SK-N-SH (cell line): ENCODE measurements at regions not wholly inside any gene's neighbourhood (a gene's known extent, or its start where the extent isn't known, plus 50 kb on each side); places are given as distances from the start of the nearest gene placed in this dataset.

ENCODE experiments used
- CTCF ChIA-PET: fragments of 300-600, 350-600 bp; formaldehyde crosslinking; extraction: SDS; loops from one replicate; lab custom pipeline; 2021; lab: Yijun Ruan, JAX
- POLR2A ChIA-PET: fragments of 350-600 bp; sonication (Branson Sonifier 250); formaldehyde crosslinking; extraction: SDS; loops from one replicate; lab custom pipeline; 2020; ENCODE audit warnings: antibody characterized with exemption, inconsistent platforms; lab: Yijun Ruan, JAX
- DNase-seq: peaks from one replicate; pipeline ENCODE4 v3.0.0; 2012
- H2AFZ ChIP-seq: fragments of 200-600 bp; sonication (generic); 2 replicates; pipeline ENCODE4 v1.8.1; 2016; ENCODE audit warnings: antibody characterized with exemption, mild to moderate bottlenecking, low read depth
- H3F3A ChIP-seq: fragments of 200-600 bp; sonication (generic); replicated peaks from 2 replicates; pipeline ENCODE3; 2016; ENCODE audit warnings: antibody characterized with exemption, mild to moderate bottlenecking; ENCODE audit not compliant: insufficient read depth
- H3K27ac ChIP-seq, 2 experiments: fragments of 200-500 bp in 1 of 2; fragments of 200-600 bp in 1 of 2; sonication (Bioruptor generic) in 1 of 2; sonication (generic), shearing (Covaris generic) in 1 of 2; 2 replicates each; pipeline versions ENCODE4 v1.5.1 to v1.6.1; 2014 to 2016; ENCODE audit warnings: low read depth in 2 of 2, inconsistent platforms in 1 of 2, low read length in 1 of 2, mild to moderate bottlenecking in 1 of 2, mixed read lengths in 1 of 2
- H3K27me3 ChIP-seq: fragments of 200-600 bp; sonication (generic), shearing (Covaris generic); 2 replicates; pipeline ENCODE4 v1.6.1; 2016; ENCODE audit warnings: mixed run types; ENCODE audit not compliant: insufficient read depth
- H3K36me3 ChIP-seq, 2 experiments: fragments of 200-500 bp in 1 of 2; fragments of 200-600 bp in 1 of 2; sonication (Bioruptor generic) in 1 of 2; sonication (generic) in 1 of 2; replicated peaks in 1 of 2; 2 replicates each; pipeline versions ENCODE3 to v1.5.1; 2014 to 2016; ENCODE audit warnings: low read length in 1 of 2, mild to moderate bottlenecking in 1 of 2; ENCODE audit not compliant: insufficient read depth in 2 of 2, control insufficient read depth in 1 of 2
- H3K4me1 ChIP-seq, 2 experiments: fragments of 200-500 bp in 1 of 2; fragments of 200-600 bp in 1 of 2; sonication (Bioruptor generic) in 1 of 2; sonication (generic), shearing (Covaris generic) in 1 of 2; 2 replicates each; pipeline versions ENCODE4 v1.5.1 to v1.6.1; 2014 to 2016; ENCODE audit warnings: low read depth in 1 of 2, low read length in 1 of 2, mixed run types in 1 of 2; ENCODE audit not compliant: insufficient read depth in 2 of 2, control insufficient read depth in 1 of 2
- H3K4me2 ChIP-seq: fragments of 200-600 bp; sonication (generic), shearing (Covaris generic); 2 replicates; pipeline ENCODE4 v1.6.1; 2017; ENCODE audit warnings: mixed run types
- H3K4me3 ChIP-seq, 2 experiments: fragments of 200-500 bp in 1 of 2; fragments of 200-600 bp in 1 of 2; sonication (Bioruptor generic) in 1 of 2; sonication (generic), shearing (Covaris generic) in 1 of 2; 2 replicates each; pipeline versions ENCODE4 v1.5.1 to v1.8.1; 2014 to 2016; ENCODE audit warnings: low read depth in 2 of 2, inconsistent platforms in 1 of 2, low read length in 1 of 2, mild to moderate bottlenecking in 1 of 2, mixed read lengths in 1 of 2, moderate library complexity in 1 of 2
- H3K79me2 ChIP-seq: fragments of 200-600 bp; sonication (generic); 2 replicates; pipeline ENCODE4 v1.8.1; 2017; ENCODE audit warnings: mild to moderate bottlenecking; ENCODE audit not compliant: insufficient read depth
- H3K9ac ChIP-seq: fragments of 200-600 bp; sonication (generic); 2 replicates; pipeline ENCODE4 v1.6.1; 2017; ENCODE audit warnings: mixed run types
- H3K9me2 ChIP-seq: fragments of 200-600 bp; sonication (generic); 2 replicates; pipeline ENCODE4 v1.6.1; 2017; ENCODE audit warnings: mixed run types
- H3K9me3 ChIP-seq: fragments of 200-600 bp; sonication (generic); 2 replicates; pipeline ENCODE4 v1.6.1; 2017; ENCODE audit warnings: mixed run types, mild to moderate bottlenecking, moderate library complexity
- H4K20me1 ChIP-seq: fragments of 200-600 bp; sonication (generic); 2 replicates; pipeline ENCODE4 v1.6.1; 2017; ENCODE audit warnings: mild to moderate bottlenecking, mixed run types; ENCODE audit not compliant: insufficient read depth
- ELF1 ChIP-seq: IDR thresholded peaks from 2 replicates; pipeline ENCODE4 v1.4.0; 2012
- EP300 ChIP-seq, 2 experiments: IDR thresholded peaks; 2 replicates each; pipeline versions ENCODE4 v1.4.0 to v1.6.1; 2012; ENCODE audit warnings: borderline replicate concordance in 1 of 2, low read depth in 1 of 2, low read length in 1 of 2
- EZH2phosphoT487 ChIP-seq: fragments of 200-600 bp; sonication (generic); IDR thresholded peaks from 2 replicates; pipeline ENCODE4 v1.6.1; 2017; ENCODE audit warnings: low read depth, mixed run types, mild to moderate bottlenecking, antibody characterized with exemption, moderate library complexity, borderline replicate concordance
- FOXJ3 ChIP-seq: sonication (generic); formaldehyde crosslinking; IDR thresholded peaks from 2 replicates; pipeline ENCODE4 v1.5.1; 2020; ENCODE audit warnings: mild to moderate bottlenecking, missing genetic modification reagents
- GATA2 ChIP-seq: sonication (generic); formaldehyde crosslinking; IDR thresholded peaks from 2 replicates; pipeline ENCODE4 v1.5.0; 2020; ENCODE audit warnings: mild to moderate bottlenecking, missing genetic modification reagents
- MEF2A ChIP-seq: IDR thresholded peaks from 2 replicates; pipeline ENCODE4 v1.4.0; 2012; ENCODE audit warnings: low read depth, borderline replicate concordance
- MXI1 ChIP-seq: IDR thresholded peaks from 2 replicates; pipeline ENCODE4 v1.6.1; 2012; ENCODE audit warnings: mild to moderate bottlenecking, low read depth, low read length, improper control_type of control experiment
- NFIC ChIP-seq: IDR thresholded peaks from 2 replicates; pipeline ENCODE4 v1.4.0; 2012; ENCODE audit warnings: borderline replicate concordance
- POLR2AphosphoS5 ChIP-seq: IDR thresholded peaks from 2 replicates; pipeline ENCODE4 v1.6.1; 2012; ENCODE audit warnings: low read depth, low read length
- RAD21 ChIP-seq: IDR thresholded peaks from 2 replicates; pipeline ENCODE4 v1.6.1; 2012; ENCODE audit warnings: mild to moderate bottlenecking, low read length
- RFX5 ChIP-seq: IDR thresholded peaks from 2 replicates; pipeline ENCODE4 v1.6.1; 2012; ENCODE audit warnings: mild to moderate bottlenecking, improper control_type of control experiment, low read length
- RXRA ChIP-seq: IDR thresholded peaks from 2 replicates; pipeline ENCODE4 v1.4.0; 2012; ENCODE audit warnings: low read depth, mild to moderate bottlenecking, borderline replicate concordance
- SIN3A ChIP-seq: IDR thresholded peaks from 2 replicates; pipeline ENCODE4 v1.6.1; 2012; ENCODE audit warnings: low read depth, mild to moderate bottlenecking, low read length, moderate library complexity, borderline replicate concordance
- SMC3 ChIP-seq: IDR thresholded peaks from 2 replicates; pipeline ENCODE4 v1.6.1; 2012; ENCODE audit warnings: low read depth, low read length, improper control_type of control experiment
- TAF1 ChIP-seq: IDR thresholded peaks from 2 replicates; pipeline ENCODE4 v1.6.1; 2012; ENCODE audit warnings: low read depth, mild to moderate bottlenecking, low read length, moderate library complexity, borderline replicate concordance
- TEAD4 ChIP-seq: IDR thresholded peaks from 2 replicates; pipeline ENCODE4 v1.4.0; 2012; ENCODE audit warnings: mild to moderate bottlenecking, borderline replicate concordance; ENCODE audit not compliant: insufficient read depth
- USF1 ChIP-seq: IDR thresholded peaks from 2 replicates; pipeline ENCODE4 v1.4.0; 2012; ENCODE audit warnings: low read depth, borderline replicate concordance
- USF2 ChIP-seq: fragments of 150-350 bp; IDR thresholded peaks from 2 replicates; pipeline ENCODE4 v1.6.1; 2017; ENCODE audit warnings: antibody characterized with exemption, low read length, low read depth, borderline replicate concordance
- YY1 ChIP-seq: IDR thresholded peaks from 2 replicates; pipeline ENCODE4 v1.4.0; 2012; ENCODE audit warnings: low read depth, mild to moderate bottlenecking
- WGBS: methylation state at CpG from one replicate; pipeline ENCODE4 v1.1.6; 2017; ENCODE audit warnings: low lambda C conversion rate; 5-methylcytosine and 5-hydroxymethylcytosine counted together
- TF ChIP-seq, protein P1 (sequence below): IDR thresholded peaks from 2 replicates; pipeline ENCODE4 v1.4.0; 2012; ENCODE audit warnings: low read depth, borderline replicate concordance

DNA sequence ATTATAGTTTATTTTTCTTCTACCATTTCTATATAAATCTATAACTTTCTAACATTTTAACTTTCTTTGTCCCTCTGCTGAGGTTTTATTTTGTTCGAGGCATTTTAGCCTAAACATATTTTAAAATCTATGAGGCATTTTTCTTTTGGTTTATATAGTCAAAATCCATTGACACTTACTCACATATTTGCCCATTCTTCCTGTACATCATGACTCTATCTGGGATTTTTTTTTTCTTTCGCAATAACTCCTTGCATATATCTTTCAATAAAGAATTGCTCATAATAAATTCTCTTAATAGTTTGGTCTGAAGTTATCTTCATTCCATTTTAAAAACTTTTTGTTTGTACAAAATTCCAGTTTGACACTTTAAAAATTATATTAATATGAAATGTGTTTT, 632.3 kb downstream of the TLE4 start (continued):
- TF ChIP-seq USF1 (no peak), EP300 (IDR thresholded peaks at IDR 0.05; ENCODE audit: borderline replicate concordance in 1 of 2, low read depth in 1 of 2, low read length in 1 of 2) (no peak)

DNA sequence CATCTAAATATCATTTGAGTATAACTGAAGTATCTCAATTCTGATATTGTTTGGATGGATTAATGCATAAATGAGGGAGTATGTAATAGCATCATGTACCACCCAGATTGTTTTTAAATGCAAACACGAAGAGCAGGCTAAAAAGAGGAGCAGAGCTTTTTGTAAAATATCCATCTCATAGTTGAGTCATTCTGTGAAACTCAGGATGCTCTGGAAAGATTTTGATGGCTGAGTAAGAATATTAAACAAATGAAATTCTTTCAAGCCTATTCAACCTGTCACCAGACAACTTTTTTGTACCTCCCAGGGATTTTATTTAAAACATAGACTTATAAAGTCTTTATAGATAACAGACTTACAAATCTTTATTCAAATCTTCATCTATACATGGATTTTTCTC, 625.9 kb downstream of the TLE4 start:
- no peaks in the 10 kb centered on the region for H3K9me3 ChIP-seq
- no peak overlapping the region for H3K4me2 ChIP-seq
- POLR2A ChIA-PET, result no interaction called here
- peaks cover 0 to 2% of the 10 kb centered on the region in 2 experiments; a peak in 1 of 4 replicates for H3K4me1 ChIP-seq
- H2AFZ ChIP-seq, result no peak overlapping the region
- H3K4me3 ChIP-seq, result no peak overlapping the region
- H3K79me2 ChIP-seq, result no peaks in the 10 kb centered on the region
- no peaks in the 10 kb centered on the region for H4K20me1 ChIP-seq
- TF ChIP-seq TEAD4 (no peak), SIN3A (no peak), EZH2phosphoT487 (no peak), USF1 (no peak), RXRA (no peak)
- TF ChIP-seq, protein P1, sequence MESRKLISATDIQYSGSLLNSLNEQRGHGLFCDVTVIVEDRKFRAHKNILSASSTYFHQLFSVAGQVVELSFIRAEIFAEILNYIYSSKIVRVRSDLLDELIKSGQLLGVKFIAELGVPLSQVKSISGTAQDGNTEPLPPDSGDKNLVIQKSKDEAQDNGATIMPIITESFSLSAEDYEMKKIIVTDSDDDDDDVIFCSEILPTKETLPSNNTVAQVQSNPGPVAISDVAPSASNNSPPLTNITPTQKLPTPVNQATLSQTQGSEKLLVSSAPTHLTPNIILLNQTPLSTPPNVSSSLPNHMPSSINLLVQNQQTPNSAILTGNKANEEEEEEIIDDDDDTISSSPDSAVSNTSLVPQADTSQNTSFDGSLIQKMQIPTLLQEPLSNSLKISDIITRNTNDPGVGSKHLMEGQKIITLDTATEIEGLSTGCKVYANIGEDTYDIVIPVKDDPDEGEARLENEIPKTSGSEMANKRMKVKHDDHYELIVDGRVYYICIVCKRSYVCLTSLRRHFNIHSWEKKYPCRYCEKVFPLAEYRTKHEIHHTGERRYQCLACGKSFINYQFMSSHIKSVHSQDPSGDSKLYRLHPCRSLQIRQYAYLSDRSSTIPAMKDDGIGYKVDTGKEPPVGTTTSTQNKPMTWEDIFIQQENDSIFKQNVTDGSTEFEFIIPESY, result no peak
- no peak overlapping the region for H3K9ac ChIP-seq
- no peaks in the 10 kb centered on the region for H3K36me3 ChIP-seq
- H3K9me2 ChIP-seq, result no peaks in the 10 kb centered on the region
- 12% methylated on average over 1 of the region's 1 CpG for WGBS
- H3K27me3 ChIP-seq, result no peaks in the 10 kb centered on the region
- no peak for DNase-seq
- no peaks in the 10 kb centered on the region for H3F3A ChIP-seq
- H3K27ac ChIP-seq, result no peak overlapping the region
- CTCF ChIA-PET, result no interaction called here

DNA sequence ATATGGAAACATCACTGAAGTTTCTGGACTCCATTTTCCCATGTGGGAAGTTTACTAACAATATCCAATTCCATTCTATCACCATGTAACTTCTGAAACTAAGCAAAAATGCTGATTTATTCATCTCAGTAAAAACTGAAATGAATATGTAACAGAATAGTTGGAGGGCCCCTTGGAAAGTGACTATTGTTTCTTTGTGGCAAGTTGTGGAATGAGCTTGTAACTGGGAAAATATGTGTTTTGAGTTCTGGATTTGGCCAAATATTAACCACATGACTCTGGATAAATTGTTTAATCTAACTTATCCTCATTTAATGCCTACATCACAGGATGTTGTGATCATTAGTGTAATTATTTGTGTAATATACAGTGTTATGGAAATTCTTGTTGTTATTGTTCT, 619.3 kb downstream of the TLE4 start:
- ChIA-PET POLR2A (no interaction called here), CTCF (no interaction called here)
- no peak overlapping the region for H3K27ac ChIP-seq
- no peak overlapping the region for H3K4me2 ChIP-seq
- H3K9ac ChIP-seq, result no peak overlapping the region
- H3K27me3 ChIP-seq, result no peaks in the 10 kb centered on the region
- no peak for DNase-seq
- no peaks in the 10 kb centered on the region for H3F3A ChIP-seq
- H4K20me1 ChIP-seq, result no peaks in the 10 kb centered on the region
- no peaks in the 10 kb centered on the region for H3K79me2 ChIP-seq
- no peaks in the 10 kb centered on the region for H3K36me3 ChIP-seq
- H3K4me3 ChIP-seq, result no peak overlapping the region
- H3K4me1 ChIP-seq, result peaks cover 0 to 2% of the 10 kb centered on the region in 2 experiments; a peak in 1 of 4 replicates
- no peaks in the 10 kb centered on the region for H3K9me3 ChIP-seq
- no peaks in the 10 kb centered on the region for H3K9me2 ChIP-seq
- no peak overlapping the region for H2AFZ ChIP-seq
- TF ChIP-seq YY1, result no peak
- no peak for TF ChIP-seq RFX5
- TF ChIP-seq GATA2 (CRISPR knock-in tag), result no peak
- TF ChIP-seq MXI1, result no peak
- no peak for TF ChIP-seq MEF2A
- TF ChIP-seq NFIC, result no peak
- no peak for TF ChIP-seq EP300 (IDR thresholded peaks at IDR 0.05; ENCODE audit: borderline replicate concordance in 1 of 2, low read depth in 1 of 2, low read length in 1 of 2)
- TF ChIP-seq USF2, result no peak
- TF ChIP-seq SMC3, result no peak
- no peak for TF ChIP-seq ELF1
- no peak for TF ChIP-seq RAD21
- no peak for TF ChIP-seq POLR2AphosphoS5
- no peak for TF ChIP-seq FOXJ3 (CRISPR knock-in tag)
- no peak for TF ChIP-seq TAF1
